ENCODE measurements at regions not wholly inside any gene's neighbourhood (a gene's known extent, or its start where the extent isn't known, plus 50 kb on each side); places are given as distances from the start of the nearest gene placed in this dataset.

GRCh38 chr4:110902500-110902899 lies 279.6 kb upstream of the PITX2 start:
- DNase-seq, result no peak
- Histone ChIP-seq H3K9me3 (ENCODE audit: insufficient read depth, low read length, severe bottlenecking) (no peaks in the 10 kb centered on the region), H3K4me1 (ENCODE audit: insufficient read depth, low read length) (no peaks in the 10 kb centered on the region), H4K20me1 (ENCODE audit: insufficient read depth, low read length) (no peaks in the 10 kb centered on the region), H3K9ac (ENCODE audit: low read depth, low read length) (no peak overlapping the region), H3K27ac (ENCODE audit: low read length) (no peak overlapping the region), H3K79me2 (ENCODE audit: insufficient read depth, low read length) (no peaks in the 10 kb centered on the region), H3K4me3 (ENCODE audit: low read depth in 1 of 2, low read length in 2 of 2) (no peak overlapping the region), H2AFZ (ENCODE audit: low read depth, low read length) (no peak overlapping the region), H3K4me2 (ENCODE audit: insufficient read depth, low read length) (no peak overlapping the region), H3K36me3 (ENCODE audit: insufficient read depth, low read length) (no peaks in the 10 kb centered on the region), H3K27me3 (ENCODE audit: insufficient read depth, low read length, poor library complexity) (peaks cover 9% of the 10 kb centered on the region)
- ATAC-seq (ENCODE audit: insufficient read depth, low read depth), result no peak
- no peak for TF ChIP-seq CTCF (IDR thresholded peaks at IDR 0.05; ENCODE audit: borderline replicate concordance, extremely low read depth, low read length, poor library complexity, severe bottlenecking)
- no peak for TF ChIP-seq EZH2 (IDR thresholded peaks at IDR 0.05; ENCODE audit: borderline replicate concordance, low read depth, low read length, severe bottlenecking)

GRCh38 chr4:110904435-110905065 lies 281.7 kb upstream of the PITX2 start:
- Histone ChIP-seq H3K27ac (ENCODE audit: low read length) (no peak overlapping the region), H3K9me3 (ENCODE audit: insufficient read depth, low read length, severe bottlenecking) (no peaks in the 10 kb centered on the region), H3K4me1 (ENCODE audit: insufficient read depth, low read length) (no peaks in the 10 kb centered on the region), H2AFZ (ENCODE audit: low read depth, low read length) (no peak overlapping the region), H3K36me3 (ENCODE audit: insufficient read depth, low read length) (no peaks in the 10 kb centered on the region), H3K4me3 (ENCODE audit: low read depth in 1 of 2, low read length in 2 of 2) (no peak overlapping the region), H3K79me2 (ENCODE audit: insufficient read depth, low read length) (no peaks in the 10 kb centered on the region), H4K20me1 (ENCODE audit: insufficient read depth, low read length) (no peaks in the 10 kb centered on the region), H3K9ac (ENCODE audit: low read depth, low read length) (no peak overlapping the region), H3K27me3 (ENCODE audit: insufficient read depth, low read length, poor library complexity) (peaks cover 8% of the 10 kb centered on the region), H3K4me2 (ENCODE audit: insufficient read depth, low read length) (no peak overlapping the region)
- ATAC-seq (ENCODE audit: insufficient read depth, low read depth), result no peak
- DNase-seq, result no peak
- no peak for TF ChIP-seq CTCF (IDR thresholded peaks at IDR 0.05; ENCODE audit: borderline replicate concordance, extremely low read depth, low read length, poor library complexity, severe bottlenecking)

- ATAC-seq (ENCODE audit: insufficient read depth, low read depth) (no peak), DNase-seq (no peak)
- TF ChIP-seq CTCF (IDR thresholded peaks at IDR 0.05; ENCODE audit: borderline replicate concordance, extremely low read depth, low read length, poor library complexity, severe bottlenecking), result no peak
- no peak for TF ChIP-seq EZH2 (IDR thresholded peaks at IDR 0.05; ENCODE audit: borderline replicate concordance, low read depth, low read length, severe bottlenecking)
Observed at GRCh38 chr4:110905367-110905766, 282.5 kb upstream of the PITX2 start.

More at GRCh38 chr4:110905367-110905766, 282.5 kb upstream of the PITX2 start:
- Histone ChIP-seq H3K9ac (ENCODE audit: low read depth, low read length) (no peak overlapping the region), H3K4me3 (ENCODE audit: low read depth in 1 of 2, low read length in 2 of 2) (no peak overlapping the region), H2AFZ (ENCODE audit: low read depth, low read length) (no peak overlapping the region), H3K4me2 (ENCODE audit: insufficient read depth, low read length) (no peak overlapping the region), H4K20me1 (ENCODE audit: insufficient read depth, low read length) (no peaks in the 10 kb centered on the region), H3K4me1 (ENCODE audit: insufficient read depth, low read length) (no peaks in the 10 kb centered on the region), H3K27me3 (ENCODE audit: insufficient read depth, low read length, poor library complexity) (peaks cover 5% of the 10 kb centered on the region), H3K79me2 (ENCODE audit: insufficient read depth, low read length) (no peaks in the 10 kb centered on the region), H3K9me3 (ENCODE audit: insufficient read depth, low read length, severe bottlenecking) (no peaks in the 10 kb centered on the region), H3K36me3 (ENCODE audit: insufficient read depth, low read length) (no peaks in the 10 kb centered on the region), H3K27ac (ENCODE audit: low read length) (no peak overlapping the region)

All from DND-41 (cell line).